Kidney glomerular epithelial cell (primary cell): ENCODE measurements at regions not wholly inside any gene's neighbourhood (a gene's known extent, or its start where the extent isn't known, plus 50 kb on each side); places are given as distances from the start of the nearest gene placed in this dataset.
"Not testable (repeated sequence)": the region's sequence is repeated elsewhere in the genome, so short reads cannot be mapped to it uniquely, and the experiment has no call there.

Source experiments
- DNase-seq: peaks from one replicate; lab custom pipeline; 2025; lab: John Stamatoyannopoulos, UW

DNA sequence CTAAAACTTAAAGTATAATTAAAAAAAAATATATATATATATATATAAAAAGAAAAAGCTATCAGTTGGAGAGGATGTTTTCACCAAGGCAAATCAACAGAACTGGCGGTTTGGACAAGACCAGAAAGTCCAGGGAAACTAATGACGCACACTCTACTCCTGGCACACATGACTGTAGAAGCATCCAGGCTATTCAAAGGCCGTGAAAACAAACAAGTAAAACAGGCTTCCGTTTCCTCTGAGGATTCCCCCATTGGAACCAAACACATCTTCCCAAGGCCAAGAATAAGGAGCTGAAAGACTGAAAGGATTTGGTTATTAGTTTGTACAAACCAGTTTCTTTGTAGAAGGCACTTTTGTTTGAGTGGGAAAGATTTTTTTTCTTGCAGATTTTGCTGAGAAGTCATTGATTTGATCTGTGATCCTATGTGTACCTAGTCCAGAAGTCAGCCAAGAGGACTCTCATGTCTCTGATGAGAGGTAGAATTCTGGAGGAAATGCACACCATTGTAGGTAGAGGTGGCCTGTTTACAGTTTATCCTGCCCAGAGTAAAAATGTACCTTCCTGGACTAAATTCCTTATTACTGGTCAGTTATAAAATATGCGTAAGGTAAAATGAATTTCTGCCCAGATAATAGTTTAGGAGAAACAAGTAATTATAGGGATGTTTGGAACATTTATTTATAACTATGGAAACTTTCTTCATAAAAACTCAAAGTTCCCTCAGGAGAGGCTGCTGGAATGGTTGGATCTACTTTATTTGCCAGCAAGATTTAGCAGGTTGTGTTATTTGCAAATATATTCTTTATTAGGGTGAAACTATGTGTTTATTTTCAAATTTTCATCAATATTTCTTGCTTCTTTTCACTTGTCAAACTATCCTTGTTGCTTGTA is 66.5 kb downstream of the DMP1 start:
- no peak for DNase-seq

DNA sequence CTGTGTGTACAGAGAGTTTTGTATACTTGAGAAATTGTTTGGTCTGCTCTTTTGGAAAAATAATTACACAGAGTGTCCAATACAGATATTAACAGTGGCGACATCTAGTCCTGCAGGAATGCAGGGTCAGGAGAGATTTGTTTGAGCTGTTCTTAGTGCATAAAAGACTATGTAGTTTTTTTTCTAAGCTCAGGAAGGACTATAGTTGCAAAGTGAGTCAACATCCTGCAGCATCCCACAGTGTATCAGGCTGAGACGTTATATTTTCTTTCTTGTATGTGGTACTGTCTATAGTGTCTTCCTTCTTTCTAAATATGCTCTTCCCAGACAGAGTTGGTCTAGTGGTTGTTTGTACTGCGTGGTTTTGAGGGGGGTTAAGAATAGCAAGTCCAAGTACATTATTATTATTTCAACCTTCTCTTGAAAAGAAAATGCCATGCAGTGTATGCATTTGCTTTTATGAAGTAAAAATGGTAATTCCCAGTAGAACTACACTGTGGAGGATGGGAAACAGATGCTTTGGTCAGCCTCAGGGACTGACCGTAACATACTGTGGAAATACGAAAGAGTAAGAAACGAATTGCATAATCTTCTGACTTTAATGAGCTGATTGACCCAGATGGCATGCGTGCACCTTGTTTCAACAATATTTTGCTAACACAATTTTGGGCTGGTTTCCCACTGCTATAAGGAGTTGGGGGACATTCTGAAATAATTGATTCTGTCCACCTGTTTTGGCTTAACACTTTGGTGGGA is 67.4 kb downstream of the DMP1 start:
- DNase-seq = no peak

DNA sequence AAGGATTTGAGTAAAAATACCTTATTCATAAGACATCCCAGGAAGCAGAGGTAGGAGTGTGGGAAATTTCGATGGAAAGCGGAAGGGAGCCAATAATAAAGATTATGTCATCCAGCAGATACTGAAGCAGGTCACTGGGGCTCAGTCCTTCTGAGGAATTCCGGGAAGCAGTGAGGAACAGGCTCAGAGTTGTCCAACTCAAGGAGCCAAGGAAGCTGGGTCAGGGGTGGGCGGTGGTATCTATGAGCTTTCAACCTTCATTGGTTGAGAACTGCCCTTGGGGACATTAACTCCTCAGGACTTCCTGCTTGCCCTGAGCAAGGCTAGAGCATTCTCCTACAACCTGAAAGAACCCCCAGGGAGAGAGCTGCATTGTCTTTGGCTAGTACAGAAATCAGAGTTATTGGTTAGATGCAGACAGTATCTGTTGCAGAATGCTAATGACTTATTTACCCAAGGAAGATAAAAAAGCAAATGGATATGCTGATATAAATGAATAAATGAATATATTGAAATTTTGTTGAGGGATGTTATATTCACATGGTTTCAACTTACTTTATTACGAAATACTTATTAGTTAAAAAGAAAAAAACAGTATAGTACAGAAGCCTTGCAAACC is 68.2 kb downstream of the DMP1 start:
- DNase-seq = no peak

DNA sequence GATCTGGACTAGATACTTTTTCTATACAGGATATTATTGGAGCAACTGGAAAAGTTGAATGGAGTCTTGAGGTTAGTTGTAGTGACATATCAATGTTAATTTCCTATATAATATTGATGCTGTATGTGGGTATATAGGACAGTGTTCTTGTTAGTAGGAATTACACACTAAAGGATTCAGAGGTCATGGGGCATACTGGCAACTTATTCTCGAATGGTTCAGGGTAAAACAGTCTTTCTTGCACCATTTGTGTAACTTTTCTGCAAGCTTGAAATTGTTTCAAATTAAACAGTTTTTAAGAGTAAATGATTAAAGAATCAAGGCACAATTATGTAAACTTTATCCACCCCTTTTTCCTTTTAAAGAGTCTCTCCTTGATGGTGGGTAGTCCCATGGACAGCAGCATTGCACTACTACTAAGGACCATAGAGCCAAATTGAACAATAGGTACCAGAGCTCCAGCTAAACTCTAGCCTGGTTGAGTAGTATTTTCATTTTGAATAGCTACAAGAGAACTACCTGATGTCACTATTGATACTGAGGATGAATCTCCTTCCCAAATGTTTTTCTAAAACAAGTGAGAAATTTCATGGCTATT is 70.1 kb downstream of the DMP1 start:
- DNase-seq = no peak

DNA sequence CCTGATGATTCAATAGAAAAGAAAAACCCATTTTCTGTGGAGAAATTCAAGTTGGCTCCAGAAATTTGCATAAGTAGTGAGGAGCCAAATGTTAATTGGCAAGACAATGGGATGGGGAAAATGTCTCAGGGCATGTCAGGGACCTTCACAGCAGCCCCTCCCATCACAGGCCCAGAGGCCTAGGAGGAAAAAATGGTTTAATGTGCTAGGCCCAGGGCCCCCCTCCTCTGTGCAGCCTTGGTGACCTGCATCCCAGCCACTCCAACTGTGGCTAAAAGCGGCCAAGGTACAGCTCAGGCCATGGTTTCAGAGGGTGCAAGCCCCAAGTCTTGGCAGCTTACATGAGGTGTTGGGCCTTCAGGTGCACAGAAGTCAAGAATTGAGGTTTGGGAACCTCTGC is 74.1 kb upstream of the IBSP start:
- not testable (repeated sequence) for DNase-seq

DNA sequence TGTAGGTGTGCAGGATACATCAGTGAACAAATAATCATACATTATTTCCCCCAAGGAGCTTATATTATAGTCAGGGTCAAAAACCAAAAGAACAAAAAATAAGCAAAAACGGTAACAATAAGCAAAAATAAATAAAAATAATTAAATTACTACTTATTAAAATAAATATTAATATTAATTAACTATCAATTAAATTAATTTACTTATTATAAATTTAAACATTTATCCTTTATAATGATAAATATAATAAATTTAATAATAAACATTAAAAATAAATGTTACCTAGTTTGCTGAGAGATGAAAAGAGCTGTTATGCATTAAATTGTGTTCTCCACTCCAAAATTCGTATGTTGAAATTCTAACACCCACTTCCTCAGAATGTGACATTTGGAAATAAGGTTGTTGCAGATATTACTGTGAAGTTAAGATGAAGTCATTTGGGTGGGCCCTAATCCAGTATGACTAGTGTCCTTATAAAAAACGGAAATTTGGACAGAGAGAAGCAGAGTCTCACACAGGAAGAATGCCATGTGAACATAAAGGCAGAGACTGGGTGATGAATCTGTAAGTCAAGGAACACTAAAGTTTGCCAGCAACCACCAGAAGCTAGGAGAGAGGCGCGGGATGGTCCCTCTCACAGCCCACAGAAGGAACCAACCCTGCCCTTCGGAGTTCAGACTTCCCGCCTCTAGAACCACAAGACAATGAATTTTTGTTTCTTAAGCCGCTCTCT is 67.2 kb upstream of the IBSP start:
- DNase-seq = no peak

DNA sequence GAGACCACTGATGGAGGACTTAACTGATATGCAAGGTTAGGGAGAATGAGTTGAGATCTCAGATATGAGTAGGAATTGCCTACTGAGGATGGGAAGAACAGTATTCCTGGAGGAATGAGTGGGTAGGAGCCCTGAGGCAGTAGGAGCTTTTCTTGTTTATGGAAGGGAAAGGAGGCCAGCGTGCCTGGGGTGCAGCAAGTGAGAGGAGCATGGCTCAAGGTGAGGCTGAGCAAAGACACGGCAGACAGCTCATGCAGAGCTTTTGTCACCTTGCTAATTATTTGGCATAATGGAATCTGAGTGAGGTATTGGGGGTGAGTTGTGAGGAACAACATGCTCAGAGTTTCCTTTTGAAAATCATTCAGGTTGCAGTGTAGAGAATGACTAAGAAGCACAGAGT is 65.3 kb upstream of the IBSP start:
- DNase-seq = no peak

DNA sequence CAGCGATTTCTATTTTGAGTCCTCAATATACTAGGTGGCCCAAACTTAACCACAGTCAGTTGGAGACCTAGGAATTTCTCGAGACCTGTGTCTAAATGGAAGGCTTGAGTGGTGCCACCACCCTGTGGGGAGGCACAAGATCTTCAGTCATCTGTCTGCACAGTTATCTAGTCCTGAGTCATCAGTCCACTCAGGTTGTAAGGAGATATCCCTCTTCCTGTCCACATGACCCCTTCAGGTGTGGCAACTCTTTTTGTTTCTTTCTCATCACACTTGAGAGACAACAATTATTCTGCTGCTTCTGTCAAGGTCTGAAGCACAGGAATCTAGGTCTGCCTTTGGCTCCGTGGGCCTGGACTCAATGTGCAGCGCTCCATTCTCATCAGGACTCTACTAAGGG is 64.4 kb upstream of the IBSP start:
- DNase-seq = peak; percentile 9

DNA sequence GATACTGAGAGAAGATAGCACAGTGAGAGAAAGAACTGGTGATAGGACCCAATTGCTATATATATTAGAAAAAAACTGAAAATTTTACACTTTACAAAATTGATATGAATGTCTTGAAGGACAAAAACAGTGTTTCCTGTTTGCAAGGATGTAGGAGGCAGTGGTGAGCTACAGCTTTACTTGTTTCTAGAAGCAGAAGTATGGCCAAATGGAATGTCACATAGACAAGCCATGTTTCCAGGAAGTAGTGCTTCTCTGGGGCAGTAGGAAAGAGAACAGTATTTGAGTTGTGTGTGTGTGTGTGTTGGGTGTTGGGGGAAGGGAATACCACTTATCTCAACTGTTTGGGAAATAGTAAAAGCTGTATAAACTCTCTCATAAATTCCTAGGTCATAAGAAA is 60.9 kb upstream of the IBSP start:
- DNase-seq = no peak

DNA sequence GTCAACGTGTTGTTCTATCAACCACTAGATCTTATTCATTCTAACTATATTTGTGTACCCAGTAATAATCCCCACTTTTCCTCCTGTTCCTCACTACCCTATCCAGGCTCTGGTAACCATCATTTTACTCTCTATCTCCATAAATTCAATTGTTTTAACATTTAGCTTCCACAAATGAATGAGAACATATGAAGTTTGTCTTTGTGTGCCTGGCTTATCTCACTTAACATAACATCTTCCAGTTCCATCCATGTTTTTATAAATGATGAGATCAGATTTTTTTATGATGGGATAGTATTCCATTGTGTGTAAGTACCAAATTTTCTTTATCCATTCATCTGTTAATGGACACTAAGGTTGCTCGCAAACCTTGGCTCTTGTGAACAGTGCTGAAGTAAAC is 59.9 kb upstream of the IBSP start:
- no peak for DNase-seq

DNA sequence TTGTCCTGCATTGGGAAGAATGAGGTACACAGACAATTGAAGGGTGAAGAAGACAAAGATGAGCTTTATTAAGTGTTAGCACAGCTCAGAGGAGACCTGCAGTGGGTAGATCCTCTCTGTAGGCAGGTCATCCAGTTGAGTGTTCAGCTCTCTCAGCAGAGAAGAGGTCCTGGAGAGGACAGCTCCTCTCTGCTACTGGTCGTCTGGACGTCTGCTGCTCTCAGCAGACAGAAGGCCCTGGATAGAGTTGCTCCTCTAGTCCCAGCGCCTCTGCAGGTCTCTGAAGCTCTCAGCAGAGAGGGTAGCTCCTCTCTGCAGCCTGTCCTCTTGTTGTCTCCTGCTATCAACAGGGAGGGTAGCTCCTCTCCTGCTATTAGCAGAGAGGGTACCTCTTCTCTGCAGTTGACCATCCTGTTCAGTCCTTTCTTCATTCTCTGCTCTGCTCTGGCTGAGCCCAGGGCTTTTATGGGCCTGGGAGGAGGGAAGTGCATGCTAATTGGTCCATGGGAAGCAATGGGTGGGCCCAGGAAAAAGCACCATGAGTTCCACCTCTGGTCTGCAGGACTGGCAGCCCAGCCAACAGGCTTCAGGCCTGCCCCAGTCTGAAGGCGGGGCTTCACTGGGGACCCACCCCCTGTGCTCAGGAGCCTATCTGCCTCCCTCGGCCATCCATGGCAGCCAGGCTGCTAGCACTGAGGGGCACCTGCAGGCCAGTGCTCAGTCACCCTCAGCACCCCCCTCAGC is 54.1 kb upstream of the IBSP start:
- DNase-seq = no peak

DNA sequence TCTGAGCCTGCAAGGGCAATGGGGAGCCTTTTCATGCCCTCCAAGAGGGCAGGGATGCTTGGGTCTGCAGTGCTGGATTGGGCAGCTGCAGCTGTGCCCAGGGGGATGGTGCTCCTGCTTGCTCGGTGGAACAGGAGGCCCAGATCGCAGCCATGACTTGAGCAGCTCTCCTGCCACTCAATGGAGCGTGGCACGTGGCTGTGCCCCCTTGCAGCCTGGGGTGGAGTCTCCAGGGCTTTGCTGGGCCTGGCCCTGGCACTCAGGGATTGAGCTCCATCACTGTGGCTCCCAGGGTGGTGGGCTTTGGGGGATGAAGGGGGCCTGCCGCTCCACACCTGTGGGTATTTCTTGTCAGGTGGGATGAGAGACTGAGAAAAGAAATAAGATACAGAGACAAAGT is 53.4 kb upstream of the IBSP start:
- no peak for DNase-seq
